Activated T-helper 17 cell treated with anti-CD3 and anti-CD28 coated beads, Interleukin-2, amount 50 U/mL, for 72 hours (primary cell): ENCODE measurements at regions not wholly inside any gene's neighbourhood (a gene's known extent, or its start where the extent isn't known, plus 50 kb on each side); places are given as distances from the start of the nearest gene placed in this dataset.
"Not testable (repeated sequence)": the region's sequence is repeated elsewhere in the genome, so short reads cannot be mapped to it uniquely, and the experiment has no call there.

ENCODE experiments used
- ATAC-seq: fragments of 150-1000 bp; cut with Tn5 transposase; replicated peaks from 2 replicates; pipeline ENCODE4 v1.10.0; 2021; ENCODE audit warnings: mild to moderate bottlenecking, moderate library complexity
- H3K27ac Mint-ChIP-seq: one replicate; pipeline ENCODE4 v1.8.0; 2022; ENCODE audit warnings: mixed read lengths
- H3K27me3 Mint-ChIP-seq: one replicate; pipeline ENCODE4 v1.8.0; 2022; ENCODE audit warnings: mixed read lengths
- H3K36me3 Mint-ChIP-seq: one replicate; pipeline ENCODE4 v1.8.0; 2022; ENCODE audit warnings: low read depth, mild to moderate bottlenecking, mixed read lengths
- H3K4me1 Mint-ChIP-seq: one replicate; pipeline ENCODE4 v1.8.0; 2022; ENCODE audit warnings: mixed read lengths
- H3K4me3 Mint-ChIP-seq: one replicate; pipeline ENCODE4 v1.8.0; 2022; ENCODE audit warnings: mild to moderate bottlenecking, mixed read lengths
- H3K9me3 Mint-ChIP-seq: one replicate; pipeline ENCODE4 v1.8.0; 2022; ENCODE audit warnings: mixed read lengths

GRCh38 chr18:22284581-22285360, 115.4 kb downstream of the GATA6 start:
- ATAC-seq: no peak
- H3K27me3 Mint-ChIP-seq: no peaks in the 10 kb centered on the region
- H3K27ac Mint-ChIP-seq: no peak overlapping the region
- H3K4me1 Mint-ChIP-seq: no peaks in the 10 kb centered on the region
- no peaks in the 10 kb centered on the region for H3K36me3 Mint-ChIP-seq
- H3K4me3 Mint-ChIP-seq: no peak overlapping the region
- H3K9me3 Mint-ChIP-seq: no peaks in the 10 kb centered on the region

GRCh38 chr18:22283855-22284254, 114.5 kb downstream of the GATA6 start:
- H3K27me3 Mint-ChIP-seq, H3K27ac Mint-ChIP-seq, H3K36me3 Mint-ChIP-seq, ATAC-seq, H3K9me3 Mint-ChIP-seq, H3K4me1 Mint-ChIP-seq, H3K4me3 Mint-ChIP-seq: not testable (repeated sequence)

GRCh38 chr18:22283397-22283796, 114.0 kb downstream of the GATA6 start:
- Mint-ChIP-seq H3K4me3 (no peak overlapping the region), H3K4me1 (no peaks in the 10 kb centered on the region), H3K36me3 (no peaks in the 10 kb centered on the region), H3K9me3 (peaks cover 5% of the 10 kb centered on the region), H3K27ac (peak overlapping the region; percentile 65), H3K27me3 (peaks cover 4% of the 10 kb centered on the region)
- no peak for ATAC-seq

- peak overlapping the region; percentile 65 for H3K27ac Mint-ChIP-seq
- peaks cover 4% of the 10 kb centered on the region for H3K27me3 Mint-ChIP-seq
- H3K4me3 Mint-ChIP-seq: no peak overlapping the region
- H3K36me3 Mint-ChIP-seq: no peaks in the 10 kb centered on the region
- no peaks in the 10 kb centered on the region for H3K4me1 Mint-ChIP-seq
- H3K9me3 Mint-ChIP-seq: peaks cover 5% of the 10 kb centered on the region
- no peak for ATAC-seq
Observed at GRCh38 chr18:22283116-22283395, 113.7 kb downstream of the GATA6 start.

GRCh38 chr18:22282311-22283115, 113.1 kb downstream of the GATA6 start:
- Mint-ChIP-seq H3K4me3 (no peak overlapping the region), H3K27me3 (peaks cover 4% of the 10 kb centered on the region), H3K27ac (peak overlapping the region; percentile 65), H3K9me3 (peaks cover 5% of the 10 kb centered on the region), H3K36me3 (no peaks in the 10 kb centered on the region), H3K4me1 (no peaks in the 10 kb centered on the region)
- ATAC-seq: peak; percentile 66

GRCh38 chr18:22280453-22280750, 111.0 kb downstream of the GATA6 start:
- H3K36me3 Mint-ChIP-seq: no peaks in the 10 kb centered on the region

GRCh38 chr18:22279741-22280452, 110.5 kb downstream of the GATA6 start:
- Mint-ChIP-seq H3K27me3 (peaks cover 4% of the 10 kb centered on the region), H3K4me1 (no peaks in the 10 kb centered on the region), H3K36me3 (no peaks in the 10 kb centered on the region), H3K4me3 (no peak overlapping the region), H3K27ac (no peak overlapping the region), H3K9me3 (peaks cover 5% of the 10 kb centered on the region)
- ATAC-seq: no peak

More at GRCh38 chr18:22280453-22280750, 111.0 kb downstream of the GATA6 start:
- no peak overlapping the region for H3K4me3 Mint-ChIP-seq
- H3K27ac Mint-ChIP-seq: no peak overlapping the region
- H3K4me1 Mint-ChIP-seq: no peaks in the 10 kb centered on the region
- H3K27me3 Mint-ChIP-seq: peaks cover 4% of the 10 kb centered on the region
- ATAC-seq: no peak
- peaks cover 5% of the 10 kb centered on the region for H3K9me3 Mint-ChIP-seq

- Mint-ChIP-seq H3K9me3 (peaks cover 5% of the 10 kb centered on the region), H3K27me3 (peaks cover 4% of the 10 kb centered on the region), H3K36me3 (no peaks in the 10 kb centered on the region), H3K4me3 (no peak overlapping the region), H3K4me1 (no peaks in the 10 kb centered on the region), H3K27ac (no peak overlapping the region)
- ATAC-seq: no peak
Observed at GRCh38 chr18:22278798-22279197, 109.4 kb downstream of the GATA6 start.

GRCh38 chr18:22277758-22278157, 108.4 kb downstream of the GATA6 start:
- no peak for ATAC-seq
- no peaks in the 10 kb centered on the region for H3K4me1 Mint-ChIP-seq
- H3K27me3 Mint-ChIP-seq: peaks cover 4% of the 10 kb centered on the region
- no peaks in the 10 kb centered on the region for H3K36me3 Mint-ChIP-seq
- H3K27ac Mint-ChIP-seq: no peak overlapping the region
- H3K9me3 Mint-ChIP-seq: peaks cover 5% of the 10 kb centered on the region
- H3K4me3 Mint-ChIP-seq: no peak overlapping the region

GRCh38 chr18:22276334-22276713, 106.9 kb downstream of the GATA6 start:
- H3K9me3 Mint-ChIP-seq: peaks cover 5% of the 10 kb centered on the region
- ATAC-seq: no peak
- no peaks in the 10 kb centered on the region for H3K36me3 Mint-ChIP-seq
- no peaks in the 10 kb centered on the region for H3K4me1 Mint-ChIP-seq
- H3K27me3 Mint-ChIP-seq: peaks cover 4% of the 10 kb centered on the region
- no peak overlapping the region for H3K27ac Mint-ChIP-seq
- no peak overlapping the region for H3K4me3 Mint-ChIP-seq

GRCh38 chr18:22275706-22276333, 106.4 kb downstream of the GATA6 start:
- Mint-ChIP-seq H3K27me3 (peaks cover 4% of the 10 kb centered on the region), H3K9me3 (peaks cover 5% of the 10 kb centered on the region), H3K27ac (no peak overlapping the region), H3K36me3 (no peaks in the 10 kb centered on the region), H3K4me3 (no peak overlapping the region), H3K4me1 (no peaks in the 10 kb centered on the region)
- ATAC-seq: no peak

- H3K27ac Mint-ChIP-seq: no peak overlapping the region
- ATAC-seq: no peak
- H3K4me3 Mint-ChIP-seq: no peak overlapping the region
- H3K9me3 Mint-ChIP-seq: no peaks in the 10 kb centered on the region
- no peaks in the 10 kb centered on the region for H3K36me3 Mint-ChIP-seq
- no peaks in the 10 kb centered on the region for H3K4me1 Mint-ChIP-seq
- no peaks in the 10 kb centered on the region for H3K27me3 Mint-ChIP-seq
Observed at GRCh38 chr18:22273101-22274039, 104.0 kb downstream of the GATA6 start.

- Mint-ChIP-seq H3K4me1 (no peaks in the 10 kb centered on the region), H3K9me3 (no peaks in the 10 kb centered on the region)
Observed at GRCh38 chr18:22272242-22272641, 102.9 kb downstream of the GATA6 start.

GRCh38 chr18:22271030-22271429, 101.6 kb downstream of the GATA6 start:
- Mint-ChIP-seq H3K27ac (no peak overlapping the region), H3K36me3 (no peaks in the 10 kb centered on the region), H3K27me3 (no peaks in the 10 kb centered on the region), H3K4me1 (no peaks in the 10 kb centered on the region), H3K4me3 (no peak overlapping the region), H3K9me3 (no peaks in the 10 kb centered on the region)
- no peak for ATAC-seq

More at GRCh38 chr18:22272242-22272641, 102.9 kb downstream of the GATA6 start:
- H3K27me3 Mint-ChIP-seq: no peaks in the 10 kb centered on the region
- no peak for ATAC-seq
- no peak overlapping the region for H3K4me3 Mint-ChIP-seq
- no peak overlapping the region for H3K27ac Mint-ChIP-seq
- H3K36me3 Mint-ChIP-seq: no peaks in the 10 kb centered on the region
